ENCODE measurements at regions not wholly inside any gene's neighbourhood (a gene's known extent, or its start where the extent isn't known, plus 50 kb on each side); places are given as distances from the start of the nearest gene placed in this dataset.
"Not testable (repeated sequence)": the region's sequence is repeated elsewhere in the genome, so short reads cannot be mapped to it uniquely, and the experiment has no call there.

- DNase-seq (ENCODE audit: low spot score): no peak
These were observed 110.0 kb upstream of the VANGL1 start for GRCh38 chr1:115531631-115532264.

- no peak for DNase-seq (ENCODE audit: low spot score)
These were observed 111.4 kb upstream of the VANGL1 start for GRCh38 chr1:115530407-115530806.

GRCh38 chr1:115529216-115529897, 112.4 kb upstream of the VANGL1 start:
- no peak for DNase-seq (ENCODE audit: low spot score)

- not testable (repeated sequence) for DNase-seq (ENCODE audit: low spot score)
These were observed 113.4 kb upstream of the VANGL1 start for GRCh38 chr1:115528336-115528735.

GRCh38 chr1:115527746-115528145, 114.0 kb upstream of the VANGL1 start:
- no peak for DNase-seq (ENCODE audit: low spot score)

- no peak for DNase-seq (ENCODE audit: low spot score)
These were observed 114.9 kb upstream of the VANGL1 start for GRCh38 chr1:115526900-115527299.

GRCh38 chr1:115524236-115524635, 117.5 kb upstream of the VANGL1 start:
- DNase-seq (ENCODE audit: low spot score): no peak

- no peak for DNase-seq (ENCODE audit: low spot score)
These were observed 119.4 kb upstream of the VANGL1 start for GRCh38 chr1:115522386-115522785.

GRCh38 chr1:115515270-115515669, 126.5 kb upstream of the VANGL1 start:
- DNase-seq (ENCODE audit: low spot score): no peak

- not testable (repeated sequence) for DNase-seq (ENCODE audit: low spot score)
These were observed 131.5 kb upstream of the VANGL1 start for GRCh38 chr1:115510226-115510625.

- no peak for DNase-seq (ENCODE audit: low spot score)
These were observed 133.9 kb upstream of the VANGL1 start for GRCh38 chr1:115507901-115508300.

- no peak for DNase-seq (ENCODE audit: low spot score)
These were observed 134.7 kb upstream of the VANGL1 start for GRCh38 chr1:115506924-115507589.

GRCh38 chr1:115506518-115506917, 135.3 kb upstream of the VANGL1 start:
- DNase-seq (ENCODE audit: low spot score): no peak

- no peak for DNase-seq (ENCODE audit: low spot score)
These were observed 136.6 kb upstream of the VANGL1 start for GRCh38 chr1:115505148-115505571.

GRCh38 chr1:115502183-115502582, 139.6 kb upstream of the VANGL1 start:
- not testable (repeated sequence) for DNase-seq (ENCODE audit: low spot score)

GRCh38 chr1:115501476-115501875, 140.3 kb upstream of the VANGL1 start:
- no peak for DNase-seq (ENCODE audit: low spot score)

- DNase-seq (ENCODE audit: low spot score): no peak
These were observed 142.5 kb upstream of the VANGL1 start for GRCh38 chr1:115499253-115499652.

- no peak for DNase-seq (ENCODE audit: low spot score)
These were observed 144.8 kb upstream of the VANGL1 start for GRCh38 chr1:115496904-115497527.

- no peak for DNase-seq (ENCODE audit: low spot score)
These were observed 146.1 kb upstream of the VANGL1 start for GRCh38 chr1:115495625-115496024.

GRCh38 chr1:115495111-115495510, 146.7 kb upstream of the VANGL1 start:
- no peak for DNase-seq (ENCODE audit: low spot score)

GRCh38 chr1:115493834-115494233, 147.9 kb upstream of the VANGL1 start:
- no peak for DNase-seq (ENCODE audit: low spot score)

GRCh38 chr1:115492880-115493279, 148.9 kb upstream of the VANGL1 start:
- no peak for DNase-seq (ENCODE audit: low spot score)
